GM21825 (cell line): ENCODE measurements at regions not wholly inside any gene's neighbourhood (a gene's known extent, or its start where the extent isn't known, plus 50 kb on each side); places are given as distances from the start of the nearest gene placed in this dataset.

Source experiments
- ATAC-seq: cut with Tn5 transposase; IDR thresholded peaks from one replicate; pipeline ENCODE4 v1.9.1; 2021; ENCODE audit warnings: mild to moderate bottlenecking, moderate library complexity; ENCODE audit not compliant: unreplicated experiment

- no peak for ATAC-seq
These were observed 704.8 kb upstream of the CBLB start for GRCh38 chr3:106573605-106574004.

GRCh38 chr3:106575029-106575428 lies 706.2 kb upstream of the CBLB start:
- ATAC-seq: no peak

GRCh38 chr3:106577241-106577640 lies 708.4 kb upstream of the CBLB start:
- no peak for ATAC-seq

- no peak for ATAC-seq
These were observed 710.1 kb upstream of the CBLB start for GRCh38 chr3:106578911-106579310.

- no peak for ATAC-seq
These were observed 713.3 kb upstream of the CBLB start for GRCh38 chr3:106582151-106582550.

- no peak for ATAC-seq
These were observed 718.7 kb upstream of the CBLB start for GRCh38 chr3:106587551-106587950.

GRCh38 chr3:106588739-106589138 lies 719.9 kb upstream of the CBLB start:
- ATAC-seq: no peak

GRCh38 chr3:106589311-106589942 lies 720.6 kb upstream of the CBLB start:
- no peak for ATAC-seq

- ATAC-seq: no peak
These were observed 721.4 kb upstream of the CBLB start for GRCh38 chr3:106590216-106590615.

GRCh38 chr3:106593381-106593780 lies 724.6 kb upstream of the CBLB start:
- no peak for ATAC-seq

GRCh38 chr3:106609666-106610301 lies 741.0 kb upstream of the CBLB start:
- ATAC-seq: peak; percentile 85

- no peak for ATAC-seq
These were observed 741.6 kb upstream of the CBLB start for GRCh38 chr3:106610362-106610959.

GRCh38 chr3:106611116-106611515 lies 742.3 kb upstream of the CBLB start:
- ATAC-seq: no peak

- ATAC-seq: no peak
These were observed 743.0 kb upstream of the CBLB start for GRCh38 chr3:106611841-106612240.

- ATAC-seq: no peak
These were observed 747.7 kb upstream of the CBLB start for GRCh38 chr3:106616556-106616955.

- ATAC-seq: no peak
These were observed 748.5 kb upstream of the CBLB start for GRCh38 chr3:106617276-106617675.

GRCh38 chr3:106620646-106621045 lies 751.8 kb upstream of the CBLB start:
- no peak for ATAC-seq

GRCh38 chr3:106624154-106624553 lies 753.1 kb upstream of the CCDC54 start:
- no peak for ATAC-seq

- no peak for ATAC-seq
These were observed 748.8 kb upstream of the CCDC54 start for GRCh38 chr3:106628407-106628806.

- ATAC-seq: peak; percentile 93
These were observed 747.9 kb upstream of the CCDC54 start for GRCh38 chr3:106629215-106629832.

- ATAC-seq: no peak
These were observed 745.7 kb upstream of the CCDC54 start for GRCh38 chr3:106631373-106632108.
